ENCODE measurements at regions not wholly inside any gene's neighbourhood (a gene's known extent, or its start where the extent isn't known, plus 50 kb on each side); places are given as distances from the start of the nearest gene placed in this dataset.
A peak's percentile ranks its signal among the peaks of the same experiment; 100 is the strongest.

DNA sequence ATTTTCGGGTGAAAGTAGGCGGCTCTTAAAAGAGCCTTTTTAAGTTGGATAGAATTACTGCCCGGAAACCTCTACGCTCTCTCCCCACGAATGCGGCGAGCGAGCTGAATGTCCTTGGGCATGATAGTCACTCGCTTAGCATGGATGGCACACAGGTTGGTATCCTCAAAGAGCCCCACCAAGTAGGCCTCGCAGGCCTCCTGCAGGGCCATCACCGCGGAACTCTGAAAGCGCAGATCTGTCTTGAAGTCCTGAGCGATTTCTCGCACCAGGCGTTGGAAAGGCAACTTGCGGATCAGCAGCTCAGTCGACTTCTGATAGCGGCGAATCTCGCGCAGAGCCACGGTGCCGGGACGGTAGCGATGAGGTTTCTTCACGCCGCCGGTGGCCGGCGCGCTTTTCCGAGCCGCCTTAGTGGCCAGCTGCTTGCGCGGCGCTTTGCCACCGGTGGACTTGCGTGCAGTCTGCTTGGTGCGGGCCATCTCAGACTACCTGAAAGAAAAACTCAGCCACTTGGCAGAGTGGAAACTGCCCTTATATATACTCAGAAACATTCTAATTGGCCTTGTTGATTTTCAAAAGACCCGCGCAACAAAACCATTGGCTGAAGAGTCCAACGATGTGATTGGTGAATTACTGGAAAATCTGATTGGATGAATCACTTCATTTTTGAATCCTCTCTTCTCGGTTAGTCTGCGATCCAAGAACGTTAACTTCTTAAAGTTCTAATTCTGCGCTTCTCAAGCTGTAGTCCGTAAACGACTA lies 93.9 kb upstream of the BTN3A2 start:
- H3K4me1 Mint-ChIP-seq (ENCODE audit: low read depth) = peaks cover 37% of the 10 kb centered on the region
- peaks cover 1% of the 10 kb centered on the region for H3K36me3 Mint-ChIP-seq (ENCODE audit: insufficient read depth)
- no peak overlapping the region for H3K27ac Mint-ChIP-seq
- no peak overlapping the region for H3K4me3 Mint-ChIP-seq (ENCODE audit: low read depth)
- no peaks in the 10 kb centered on the region for H3K27me3 Mint-ChIP-seq
- peak; percentile 50 for DNase-seq (ENCODE audit: low spot score, unreplicated experiment)
- H3K9me3 Mint-ChIP-seq (ENCODE audit: low read depth) = no peaks in the 10 kb centered on the region
- TF ChIP-seq, protein P1, sequence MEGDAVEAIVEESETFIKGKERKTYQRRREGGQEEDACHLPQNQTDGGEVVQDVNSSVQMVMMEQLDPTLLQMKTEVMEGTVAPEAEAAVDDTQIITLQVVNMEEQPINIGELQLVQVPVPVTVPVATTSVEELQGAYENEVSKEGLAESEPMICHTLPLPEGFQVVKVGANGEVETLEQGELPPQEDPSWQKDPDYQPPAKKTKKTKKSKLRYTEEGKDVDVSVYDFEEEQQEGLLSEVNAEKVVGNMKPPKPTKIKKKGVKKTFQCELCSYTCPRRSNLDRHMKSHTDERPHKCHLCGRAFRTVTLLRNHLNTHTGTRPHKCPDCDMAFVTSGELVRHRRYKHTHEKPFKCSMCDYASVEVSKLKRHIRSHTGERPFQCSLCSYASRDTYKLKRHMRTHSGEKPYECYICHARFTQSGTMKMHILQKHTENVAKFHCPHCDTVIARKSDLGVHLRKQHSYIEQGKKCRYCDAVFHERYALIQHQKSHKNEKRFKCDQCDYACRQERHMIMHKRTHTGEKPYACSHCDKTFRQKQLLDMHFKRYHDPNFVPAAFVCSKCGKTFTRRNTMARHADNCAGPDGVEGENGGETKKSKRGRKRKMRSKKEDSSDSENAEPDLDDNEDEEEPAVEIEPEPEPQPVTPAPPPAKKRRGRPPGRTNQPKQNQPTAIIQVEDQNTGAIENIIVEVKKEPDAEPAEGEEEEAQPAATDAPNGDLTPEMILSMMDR (IDR thresholded peaks at IDR 0.05; ENCODE audit: unreplicated experiment) = no peak

DNA sequence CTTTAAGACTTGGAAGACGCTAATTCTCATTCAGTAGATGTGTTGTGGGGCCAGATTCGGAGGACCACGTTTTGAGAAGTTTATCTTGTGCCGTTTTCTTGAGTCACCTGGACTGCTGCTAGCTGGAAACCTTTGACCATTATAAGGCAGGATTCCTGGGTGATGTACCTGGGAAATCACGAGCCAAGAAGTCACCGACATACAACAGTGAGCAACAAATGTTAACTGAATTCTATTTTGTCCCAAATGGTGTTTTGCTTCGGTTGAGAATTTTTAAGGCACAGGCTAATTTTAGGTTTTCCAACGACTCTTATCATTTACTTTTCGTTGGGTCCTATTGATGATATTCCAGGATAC lies 93.4 kb upstream of the BTN3A2 start:
- Mint-ChIP-seq H3K36me3 (ENCODE audit: insufficient read depth) (peaks cover 1% of the 10 kb centered on the region), H3K27me3 (no peaks in the 10 kb centered on the region), H3K9me3 (ENCODE audit: low read depth) (no peaks in the 10 kb centered on the region), H3K4me1 (ENCODE audit: low read depth) (peaks cover 39% of the 10 kb centered on the region), H3K4me3 (ENCODE audit: low read depth) (no peak overlapping the region), H3K27ac (no peak overlapping the region)
- DNase-seq (ENCODE audit: low spot score, unreplicated experiment) = no peak
- TF ChIP-seq, protein P1 (IDR thresholded peaks at IDR 0.05; ENCODE audit: unreplicated experiment) = no peak

DNA sequence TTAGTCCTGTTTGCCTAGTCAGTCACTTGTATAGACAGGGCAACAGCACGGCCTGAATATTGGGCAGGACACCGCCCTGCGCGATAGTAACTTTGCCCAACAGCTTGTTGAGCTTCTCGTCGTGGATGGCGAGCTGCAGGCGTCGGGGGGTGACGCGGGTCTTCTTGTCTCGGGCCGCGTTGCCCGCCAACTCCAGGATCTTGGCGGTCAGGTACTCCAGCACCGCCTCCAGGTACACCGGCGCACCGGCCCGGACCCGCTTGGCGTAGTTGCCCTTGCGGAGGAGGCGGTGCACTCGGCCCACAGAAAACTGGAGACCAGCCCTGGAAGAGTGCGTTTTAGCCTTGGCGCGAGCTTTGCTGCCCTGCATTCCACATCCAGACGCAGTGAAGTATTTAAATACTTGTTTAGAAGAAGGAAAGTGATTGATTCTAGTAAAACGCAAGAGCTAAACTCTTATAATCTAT lies 92.8 kb upstream of the BTN3A2 start:
- Mint-ChIP-seq H3K4me1 (ENCODE audit: low read depth) (peaks cover 38% of the 10 kb centered on the region), H3K9me3 (ENCODE audit: low read depth) (no peaks in the 10 kb centered on the region), H3K36me3 (ENCODE audit: insufficient read depth) (peaks cover 1% of the 10 kb centered on the region), H3K4me3 (ENCODE audit: low read depth) (no peak overlapping the region), H3K27ac (no peak overlapping the region), H3K27me3 (no peaks in the 10 kb centered on the region)
- peak; percentile 58 for DNase-seq (ENCODE audit: low spot score, unreplicated experiment)
- TF ChIP-seq, protein P1 (IDR thresholded peaks at IDR 0.05; ENCODE audit: unreplicated experiment) = no peak

DNA sequence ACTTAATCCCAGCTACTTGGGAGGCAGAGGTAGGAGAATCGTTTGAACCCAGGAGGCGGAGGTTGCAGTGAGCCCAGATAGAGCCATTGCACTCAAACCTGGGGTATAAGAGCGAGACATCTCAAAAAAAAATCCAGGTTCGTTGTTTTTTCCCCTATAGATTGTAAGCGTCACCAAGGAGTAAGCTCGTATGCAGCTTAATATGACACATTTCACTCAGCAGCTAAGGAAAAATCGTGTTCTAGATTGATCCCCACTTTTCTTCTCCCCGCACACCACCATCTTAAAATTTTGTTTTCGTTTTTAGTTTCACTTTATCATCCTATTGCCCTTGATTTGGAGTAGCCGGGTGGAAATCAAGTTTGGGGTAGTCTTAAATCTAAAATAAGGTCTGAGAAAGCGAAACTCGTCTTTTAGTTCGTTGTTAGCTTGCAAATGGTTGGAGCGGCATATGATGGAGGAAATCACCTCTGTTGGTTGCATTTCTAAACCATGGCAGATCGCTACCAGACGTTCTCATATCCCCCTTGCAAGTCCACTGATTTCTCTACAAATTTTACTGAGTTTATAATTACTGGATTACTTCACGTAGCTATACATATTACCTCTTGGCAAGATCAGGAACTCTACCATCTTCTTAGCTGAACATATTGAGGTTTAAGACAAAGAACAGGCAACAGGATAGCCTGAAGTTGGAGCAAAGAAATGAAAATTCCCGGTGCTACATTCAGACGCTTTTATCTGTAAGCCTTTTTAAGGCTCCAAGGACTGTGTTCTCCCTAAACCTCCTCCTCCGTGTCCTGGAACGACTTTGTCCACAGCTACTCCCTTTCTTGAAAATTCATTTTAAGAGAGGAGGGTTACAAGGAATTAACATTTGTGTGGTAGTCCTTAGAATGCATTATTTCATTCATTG lies 91.1 kb upstream of the BTN3A2 start:
- H3K36me3 Mint-ChIP-seq (ENCODE audit: insufficient read depth) = peaks cover 1% of the 10 kb centered on the region
- peaks cover 31% of the 10 kb centered on the region for H3K4me1 Mint-ChIP-seq (ENCODE audit: low read depth)
- no peak overlapping the region for H3K27ac Mint-ChIP-seq
- TF ChIP-seq, protein P1 (IDR thresholded peaks at IDR 0.05; ENCODE audit: unreplicated experiment) = no peak
- no peak overlapping the region for H3K4me3 Mint-ChIP-seq (ENCODE audit: low read depth)
- no peaks in the 10 kb centered on the region for H3K9me3 Mint-ChIP-seq (ENCODE audit: low read depth)
- no peaks in the 10 kb centered on the region for H3K27me3 Mint-ChIP-seq
- DNase-seq (ENCODE audit: low spot score, unreplicated experiment) = no peak

DNA sequence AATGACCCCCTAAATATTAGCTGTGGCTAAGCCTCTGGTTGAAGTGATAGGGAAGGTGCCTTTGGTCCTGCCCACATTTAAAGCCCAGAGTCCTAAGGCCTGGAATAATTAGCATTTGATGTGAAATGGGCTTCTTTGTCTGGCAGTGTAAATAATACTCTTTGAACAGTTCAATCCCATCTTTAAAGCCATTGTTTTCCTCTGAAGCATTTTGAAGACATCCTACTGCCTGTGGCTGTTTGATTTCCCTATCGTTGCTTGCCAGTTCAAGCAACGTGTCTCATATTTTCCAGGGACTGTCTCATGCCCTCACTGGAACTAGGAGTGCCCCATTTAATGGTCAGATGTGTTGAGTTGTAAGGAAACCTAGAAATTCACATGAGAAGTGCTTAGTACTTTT lies 89.3 kb upstream of the BTN3A2 start:
- Mint-ChIP-seq H3K36me3 (ENCODE audit: insufficient read depth) (no peaks in the 10 kb centered on the region), H3K27me3 (no peaks in the 10 kb centered on the region), H3K27ac (peak overlapping the region; percentile 75), H3K9me3 (ENCODE audit: low read depth) (no peaks in the 10 kb centered on the region), H3K4me3 (ENCODE audit: low read depth) (no peak overlapping the region), H3K4me1 (ENCODE audit: low read depth) (peaks cover 17% of the 10 kb centered on the region)
- TF ChIP-seq, protein P1 (IDR thresholded peaks at IDR 0.05; ENCODE audit: unreplicated experiment) = no peak
- no peak for DNase-seq (ENCODE audit: low spot score, unreplicated experiment)

Data from progenitor cell of endocrine pancreas (in vitro differentiated cells).